Astrocyte of the cerebellum (primary cell): ENCODE measurements at regions not wholly inside any gene's neighbourhood (a gene's known extent, or its start where the extent isn't known, plus 50 kb on each side); places are given as distances from the start of the nearest gene placed in this dataset.

Source experiments
- DNase-seq: peaks from one replicate; pipeline ENCODE4 v3.0.0-alpha.2; 2011; ENCODE audit warnings: low read depth
- H3K4me3 ChIP-seq: 2 replicates; pipeline ENCODE4 v1.5.1; 2011; ENCODE audit warnings: mild to moderate bottlenecking, low read depth, low read length, moderate library complexity
- CTCF ChIP-seq: IDR thresholded peaks from 2 replicates; pipeline ENCODE4 v1.5.1; 2012; ENCODE audit warnings: low read length, low read depth, moderate library complexity, mild to moderate bottlenecking; ENCODE audit errors: missing control alignments
- in situ Hi-C: cut with HindIII; loops from 2 replicates; pipeline ENCODE4 v1.10.0; 2017; ENCODE audit warnings: low sequenced_read_pairs

- no peak overlapping the region for H3K4me3 ChIP-seq
- in situ Hi-C loops = no loop called here
- DNase-seq = no peak
- no peak for TF ChIP-seq CTCF
These were observed 79.5 kb upstream of the ZNF648 start for GRCh38 chr1:182141040-182141439.

GRCh38 chr1:182139496-182139895 is 78.0 kb upstream of the ZNF648 start:
- in situ Hi-C loops = no loop called here
- TF ChIP-seq CTCF = no peak
- no peak overlapping the region for H3K4me3 ChIP-seq
- DNase-seq = no peak

- no peak for TF ChIP-seq CTCF
- in situ Hi-C loops = no loop called here
- no peak overlapping the region for H3K4me3 ChIP-seq
These were observed 76.0 kb upstream of the ZNF648 start for GRCh38 chr1:182137546-182137945.

DNA sequence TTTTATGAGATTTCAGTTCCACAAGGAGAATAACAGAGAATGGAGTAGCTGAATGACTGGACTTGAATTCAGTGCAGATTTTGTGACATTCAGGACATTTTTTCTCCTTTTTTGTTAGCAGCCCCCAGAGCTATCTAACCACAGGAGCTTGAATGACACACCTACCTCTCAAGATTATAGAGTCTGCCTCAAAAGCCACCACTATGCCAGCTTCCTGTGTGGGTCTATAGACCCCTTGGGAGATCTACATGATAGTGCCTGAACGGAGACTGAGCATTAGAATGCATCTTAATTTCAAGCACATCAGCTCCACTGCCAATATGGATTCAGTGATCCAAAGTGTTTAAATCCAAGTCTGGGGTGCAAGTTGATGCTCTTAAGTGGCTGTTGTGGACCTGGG is 74.4 kb upstream of the ZNF648 start:
- H3K4me3 ChIP-seq = no peak overlapping the region
- no peak for TF ChIP-seq CTCF
- no peak for DNase-seq
- in situ Hi-C loops = no loop called here

More at GRCh38 chr1:182137546-182137945, 76.0 kb upstream of the ZNF648 start:
- no peak for DNase-seq

DNA sequence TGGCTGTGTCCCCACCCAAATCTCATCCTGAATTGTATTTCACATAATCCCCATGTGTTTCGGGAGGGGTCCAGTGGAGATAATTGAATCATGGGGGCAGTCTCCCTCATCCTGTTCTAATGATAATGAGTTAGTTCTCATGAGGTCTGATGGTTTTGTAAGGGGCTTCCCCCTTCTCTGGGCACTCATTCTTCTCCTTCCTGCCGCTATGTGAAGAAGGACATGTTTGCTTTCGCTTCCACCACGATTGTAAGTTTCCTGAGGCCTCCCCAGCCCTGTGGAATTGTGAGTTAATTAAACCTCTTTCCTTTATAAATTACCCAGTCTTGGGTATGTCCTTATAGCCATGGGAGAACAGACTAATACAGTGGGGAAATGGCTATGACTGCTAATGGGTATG is 72.7 kb upstream of the ZNF648 start:
- no peak overlapping the region for H3K4me3 ChIP-seq
- in situ Hi-C loops = no loop called here
- no peak for DNase-seq
- no peak for TF ChIP-seq CTCF

DNA sequence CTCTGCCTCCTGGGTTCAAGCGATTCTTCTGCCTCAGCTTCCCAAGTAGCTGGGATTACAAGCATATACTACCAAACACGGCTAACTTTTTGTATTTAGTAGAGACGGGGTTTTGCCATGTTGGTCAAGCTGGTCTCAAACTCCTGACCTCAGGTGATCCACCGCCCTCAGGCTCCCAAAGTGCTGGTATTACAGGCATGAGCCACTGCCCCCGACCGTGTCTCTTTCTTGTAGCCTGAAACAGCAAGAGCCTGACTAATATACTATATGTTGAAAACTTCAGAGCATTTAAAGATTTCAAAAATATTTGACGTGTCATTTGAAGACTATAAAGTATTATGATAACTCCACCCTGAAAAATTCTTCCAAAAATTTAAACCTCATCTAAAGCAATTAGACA is 71.7 kb upstream of the ZNF648 start:
- in situ Hi-C loops = no loop called here
- DNase-seq = no peak
- TF ChIP-seq CTCF = no peak
- H3K4me3 ChIP-seq = no peak overlapping the region

- H3K4me3 ChIP-seq = no peak overlapping the region
- no peak for DNase-seq
- in situ Hi-C loops = no loop called here
- TF ChIP-seq CTCF = no peak
These were observed 67.9 kb upstream of the ZNF648 start for GRCh38 chr1:182129398-182129797.
